Esophagus muscularis mucosa (tissue), 4 donors: ENCODE measurements at regions not wholly inside any gene's neighbourhood (a gene's known extent, or its start where the extent isn't known, plus 50 kb on each side); places are given as distances from the start of the nearest gene placed in this dataset.

Experiments used
- DNase-seq: peaks from one replicate; pipeline ENCODE4 v3.0.0-alpha.2; 2017; ENCODE audit errors: extremely low spot score
- H3K27ac ChIP-seq, 4 donors: fragments of 200-600 bp; sonication (generic); replicated peaks in 1 of 4; 1 replicate in 3 of 4; 2 replicates in 1 of 4; pipeline ENCODE4 v1.5.1; 2016 to 2019; ENCODE audit warnings: mild to moderate bottlenecking in 1 of 4
- H3K27me3 ChIP-seq, 4 donors: fragments of 200-600 bp; sonication (generic); one replicate each; pipeline versions ENCODE4 v1.5.1 to v1.6.0; 2016 to 2019
- H3K36me3 ChIP-seq, 4 donors: fragments of 200-600 bp; sonication (generic); one replicate each; pipeline ENCODE4 v1.5.1; 2016 to 2019
- H3K4me1 ChIP-seq, 4 donors: fragments of 200-600 bp; sonication (generic); one replicate each; pipeline ENCODE4 v1.5.1; 2016 to 2019
- H3K4me3 ChIP-seq, 4 donors: fragments of 200-600 bp; sonication (generic); 1 replicate in 2 of 4; 2 replicates in 2 of 4; pipeline ENCODE4 v1.5.1; 2016 to 2019; ENCODE audit warnings: mild to moderate bottlenecking in 4 of 4, moderate library complexity in 1 of 4
- H3K9me3 ChIP-seq, 4 donors: fragments of 200-600 bp; sonication (generic); 1 replicate in 3 of 4; 2 replicates in 1 of 4; pipeline ENCODE4 v1.5.1; 2016 to 2019
- CTCF ChIP-seq, 3 experiments: fragments of 200-600 bp in 2 of 3; fragments of 450-650 bp in 1 of 3; sonication (generic) in 2 of 3; IDR thresholded peaks; one replicate each; pipeline ENCODE4 v1.5.1; 2017 to 2019; ENCODE audit warnings: antibody characterized with exemption in 3 of 3, mild to moderate bottlenecking in 2 of 3, moderate library complexity in 1 of 3
- EP300 ChIP-seq: sonication (generic); formaldehyde crosslinking; IDR thresholded peaks from one replicate; pipeline ENCODE4 v1.6.1; 2017; ENCODE audit warnings: antibody characterized with exemption
- POLR2A ChIP-seq: fragments of 450-650 bp; IDR thresholded peaks from one replicate; pipeline ENCODE4 v1.6.1; 2017; ENCODE audit warnings: antibody characterized with exemption, moderate library complexity, mild to moderate bottlenecking, low read depth
- POLR2AphosphoS5 ChIP-seq, 2 donors: sonication (generic); formaldehyde crosslinking; IDR thresholded peaks; one replicate each; pipeline ENCODE4 v1.6.1; 2017; ENCODE audit warnings: antibody characterized with exemption in 2 of 2
- WGBS: methylation state at CpG from one replicate; pipeline ENCODE4 v1.1.5; 2018; 5-methylcytosine and 5-hydroxymethylcytosine counted together
- intact Hi-C: fragments of 100-400 bp; cut with DNase I; formaldehyde crosslinking; loops from one replicate; pipeline ENCODE4 v1.15.1; 2023
- small RNA-seq, 3 donors: library from RNA; depleted of rRNA; stranded (forward); fragments of <200 nt; gene quantifications; one replicate each; pipeline ENCODE3, GENCODE V24; 2016

DNA sequence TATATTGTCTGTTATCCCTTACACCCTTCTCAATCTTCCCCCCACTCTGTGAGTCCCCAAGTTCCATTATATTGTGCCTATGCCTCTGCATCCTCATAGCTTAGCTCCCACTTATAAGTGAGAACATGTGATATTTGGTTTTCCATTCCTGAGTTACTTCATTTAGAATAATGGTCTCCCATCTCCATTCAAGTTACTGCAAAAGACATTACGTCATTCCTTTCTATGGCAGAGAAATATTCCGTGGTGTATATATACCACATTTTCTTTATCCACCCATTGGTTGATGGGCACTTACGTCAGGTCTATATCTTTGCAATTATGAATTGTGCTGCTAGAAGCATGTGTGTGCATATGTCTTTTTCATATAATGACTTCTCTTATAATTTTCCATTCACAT is 54.8 kb upstream of the SGCD start:
- peaks cover 0 to 8% (median 2%) of the 10 kb centered on the region in 4 donors for H3K4me1 ChIP-seq
- TF ChIP-seq POLR2A = no peak
- TF ChIP-seq POLR2AphosphoS5 (IDR thresholded peaks at IDR 0.05) = no peak
- no peak for TF ChIP-seq CTCF (IDR thresholded peaks at IDR 0.05)
- no peak for TF ChIP-seq EP300
- H3K36me3 ChIP-seq = no peaks in the 10 kb centered on the region
- H3K27ac ChIP-seq = no peak overlapping the region
- H3K9me3 ChIP-seq = no peaks in the 10 kb centered on the region
- intact Hi-C loops = no loop called here
- no peaks in the 10 kb centered on the region for H3K27me3 ChIP-seq
- 94% methylated on average over 3 of the region's 3 CpGs for WGBS
- H3K4me3 ChIP-seq = no peak overlapping the region
- DNase-seq = no peak

DNA sequence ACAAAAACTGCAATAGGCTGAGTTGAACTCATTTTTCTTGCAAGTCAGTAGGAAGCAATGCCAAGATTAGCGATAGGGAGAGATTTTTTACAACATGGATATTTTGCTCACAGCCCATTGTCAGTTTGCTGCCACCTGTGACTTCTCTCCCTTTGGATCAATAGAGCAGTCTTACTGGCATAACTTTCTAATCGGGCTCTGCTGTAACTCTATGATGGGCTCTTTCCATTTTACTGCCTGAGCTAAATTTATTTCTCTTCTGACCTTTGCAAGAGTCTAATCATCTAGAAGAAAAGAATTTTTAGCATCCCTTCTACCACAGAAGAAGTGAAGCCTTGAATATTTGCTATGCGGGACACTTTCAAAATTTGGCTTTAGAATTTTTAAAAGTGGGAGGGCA is 53.6 kb upstream of the SGCD start:
- Histone ChIP-seq H3K36me3 (no peaks in the 10 kb centered on the region), H3K4me3 (no peak overlapping the region), H3K27ac (no peak overlapping the region), H3K9me3 (no peaks in the 10 kb centered on the region), H3K27me3 (no peaks in the 10 kb centered on the region), H3K4me1 (peaks cover 0 to 8% (median 2%) of the 10 kb centered on the region in 4 donors)
- no peak for DNase-seq
- intact Hi-C loops = no loop called here
- TF ChIP-seq CTCF (IDR thresholded peaks at IDR 0.05) (no peak), POLR2A (no peak), POLR2AphosphoS5 (IDR thresholded peaks at IDR 0.05) (no peak), EP300 (no peak)
- WGBS = 40% methylated on average over 3 of the region's 3 CpGs

DNA sequence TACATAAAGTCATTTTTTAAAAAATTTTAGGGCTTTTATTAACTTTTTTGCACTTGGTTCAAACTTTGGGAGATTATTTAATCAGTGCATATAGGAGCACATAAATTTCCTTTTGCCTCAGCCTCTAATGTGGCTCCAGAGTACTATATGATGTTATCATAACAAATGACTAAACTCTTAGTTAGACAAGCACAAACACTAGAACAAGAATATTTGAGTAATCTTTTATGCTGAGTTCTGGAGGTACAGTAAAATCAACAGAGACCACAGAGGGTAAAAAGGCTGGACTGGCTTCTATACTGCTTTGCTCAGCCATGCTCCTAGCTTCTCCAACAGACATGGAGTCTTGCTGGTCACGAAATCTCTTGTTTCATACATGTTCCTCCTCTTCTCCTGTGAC is 52.5 kb upstream of the SGCD start:
- TF ChIP-seq EP300 = no peak
- TF ChIP-seq POLR2AphosphoS5 (IDR thresholded peaks at IDR 0.05) = no peak
- no peak for TF ChIP-seq POLR2A
- no peak for TF ChIP-seq CTCF (IDR thresholded peaks at IDR 0.05)
- WGBS = 75% methylated on average over 1 of the region's 1 CpG

More for the DNA sequence above, 52.5 kb upstream of the SGCD start:
- Histone ChIP-seq H3K27me3 (no peaks in the 10 kb centered on the region), H3K27ac (no peak overlapping the region), H3K9me3 (no peaks in the 10 kb centered on the region), H3K4me3 (no peak overlapping the region), H3K4me1 (peaks cover 0 to 8% (median 2%) of the 10 kb centered on the region in 4 donors), H3K36me3 (no peaks in the 10 kb centered on the region)
- intact Hi-C loops = no loop called here
- DNase-seq = no peak

Small RNAs in the stretch of these regions (small RNA-seq; reads per million reads assigned to genes)
- gene RNA5SP199 = 0 reads per million in 3 donors
